ENCODE measurements at regions not wholly inside any gene's neighbourhood (a gene's known extent, or its start where the extent isn't known, plus 50 kb on each side); places are given as distances from the start of the nearest gene placed in this dataset.
"Not testable (repeated sequence)": the region's sequence is repeated elsewhere in the genome, so short reads cannot be mapped to it uniquely, and the experiment has no call there.

GRCh38 chr4:32929796-32930699, 2209.9 kb downstream of the PCDH7 start:
- Histone ChIP-seq H3K4me3 (no peak overlapping the region), H3K4me1 (peaks cover 0 to 13% (median 2%) of the 10 kb centered on the region in 4 donors), H3K27me3 (no peaks in the 10 kb centered on the region), H3K9me3 (no peaks in the 10 kb centered on the region), H3K27ac (replicated peaks in 1 of 4) (no peak overlapping the region), H3K36me3 (no peaks in the 10 kb centered on the region)
- intact Hi-C loops (cut with DNase I): no loop called here
- no peak for TF ChIP-seq POLR2A (IDR thresholded peaks at IDR 0.05; ENCODE audit: low read depth)
- TF ChIP-seq POLR2AphosphoS5 (IDR thresholded peaks at IDR 0.05): no peak
- TF ChIP-seq EP300 (IDR thresholded peaks at IDR 0.05): no peak
- TF ChIP-seq CTCF (IDR thresholded peaks at IDR 0.05): no peak
- DNase-seq (ENCODE audit: extremely low spot score): no peak
- WGBS: 39% methylated on average over 4 of the region's 4 CpGs

- no peak overlapping the region for H3K4me3 ChIP-seq
- H3K36me3 ChIP-seq: no peaks in the 10 kb centered on the region
- no peaks in the 10 kb centered on the region for H3K27me3 ChIP-seq
- H3K9me3 ChIP-seq: no peaks in the 10 kb centered on the region
- peaks cover 0 to 13% (median 2%) of the 10 kb centered on the region in 4 donors for H3K4me1 ChIP-seq
- no peak for TF ChIP-seq EP300 (IDR thresholded peaks at IDR 0.05)
- TF ChIP-seq POLR2A (IDR thresholded peaks at IDR 0.05; ENCODE audit: low read depth): no peak
- no peak for TF ChIP-seq CTCF (IDR thresholded peaks at IDR 0.05)
- TF ChIP-seq POLR2AphosphoS5 (IDR thresholded peaks at IDR 0.05): no peak
- 23% methylated on average over 1 of the region's 1 CpG for WGBS
- DNase-seq (ENCODE audit: extremely low spot score): no peak
- intact Hi-C loops (cut with DNase I): no loop called here
- H3K27ac ChIP-seq (replicated peaks in 1 of 4): no peak overlapping the region
Observed at GRCh38 chr4:32930700-32931099, 2210.5 kb downstream of the PCDH7 start.

GRCh38 chr4:32931475-32931874, 2211.3 kb downstream of the PCDH7 start:
- Histone ChIP-seq H3K27me3 (no peaks in the 10 kb centered on the region), H3K36me3 (no peaks in the 10 kb centered on the region), H3K27ac (replicated peaks in 1 of 4) (no peak overlapping the region), H3K4me1 (peaks cover 0 to 13% (median 2%) of the 10 kb centered on the region in 4 donors), H3K4me3 (no peak overlapping the region), H3K9me3 (no peaks in the 10 kb centered on the region)
- 43% methylated on average over 3 of the region's 3 CpGs for WGBS
- no peak for TF ChIP-seq POLR2AphosphoS5 (IDR thresholded peaks at IDR 0.05)
- intact Hi-C loops (cut with DNase I): no loop called here
- no peak for DNase-seq (ENCODE audit: extremely low spot score)

- no peaks in the 10 kb centered on the region for H3K36me3 ChIP-seq
- H3K4me3 ChIP-seq: no peak overlapping the region
- peaks cover 0 to 13% (median 2%) of the 10 kb centered on the region in 4 donors for H3K4me1 ChIP-seq
- H3K27me3 ChIP-seq: no peaks in the 10 kb centered on the region
- H3K27ac ChIP-seq (replicated peaks in 1 of 4): no peak overlapping the region
- no peaks in the 10 kb centered on the region for H3K9me3 ChIP-seq
- no peak for TF ChIP-seq EP300 (IDR thresholded peaks at IDR 0.05)
- no peak for TF ChIP-seq CTCF (IDR thresholded peaks at IDR 0.05)
- TF ChIP-seq POLR2A (IDR thresholded peaks at IDR 0.05; ENCODE audit: low read depth): no peak
- no peak for TF ChIP-seq POLR2AphosphoS5 (IDR thresholded peaks at IDR 0.05)
- DNase-seq (ENCODE audit: extremely low spot score): no peak
- intact Hi-C loops (cut with DNase I): no loop called here
Observed at GRCh38 chr4:32932156-32932555, 2212.0 kb downstream of the PCDH7 start.

GRCh38 chr4:32939222-32939621, 2219.1 kb downstream of the PCDH7 start:
- H3K4me3 ChIP-seq; intact Hi-C loops (cut with DNase I); DNase-seq (ENCODE audit: extremely low spot score); H3K9me3 ChIP-seq; H3K4me1 ChIP-seq; H3K27me3 ChIP-seq; H3K36me3 ChIP-seq; H3K27ac ChIP-seq (replicated peaks in 1 of 4): not testable (repeated sequence)

- H3K27ac ChIP-seq (replicated peaks in 1 of 4): no peak overlapping the region
- intact Hi-C loops (cut with DNase I): no loop called here
- 89% methylated on average over 3 of the region's 3 CpGs for WGBS
Observed at GRCh38 chr4:32950866-32951265, 2230.7 kb downstream of the PCDH7 start.

More at GRCh38 chr4:32950866-32951265, 2230.7 kb downstream of the PCDH7 start:
- DNase-seq (ENCODE audit: extremely low spot score): no peak
- TF ChIP-seq EP300 (IDR thresholded peaks at IDR 0.05) (no peak), CTCF (IDR thresholded peaks at IDR 0.05) (no peak), POLR2AphosphoS5 (IDR thresholded peaks at IDR 0.05) (no peak), POLR2A (IDR thresholded peaks at IDR 0.05; ENCODE audit: low read depth) (no peak)
- peaks cover 0 to 6% (median 0%) of the 10 kb centered on the region in 4 donors for H3K9me3 ChIP-seq
- no peak overlapping the region for H3K4me3 ChIP-seq
- no peaks in the 10 kb centered on the region for H3K27me3 ChIP-seq
- H3K4me1 ChIP-seq: no peaks in the 10 kb centered on the region
- no peaks in the 10 kb centered on the region for H3K36me3 ChIP-seq
